Vagina (tissue), 2 donors: ENCODE measurements at regions not wholly inside any gene's neighbourhood (a gene's known extent, or its start where the extent isn't known, plus 50 kb on each side); places are given as distances from the start of the nearest gene placed in this dataset.
"Not testable (repeated sequence)": the region's sequence is repeated elsewhere in the genome, so short reads cannot be mapped to it uniquely, and the experiment has no call there.

Experiments used
- DNase-seq, 2 donors: peaks; one replicate each; pipeline ENCODE4 v3.0.0-alpha.2; 2017; ENCODE audit errors: extremely low spot score in 2 of 2
- H3K27ac ChIP-seq: fragments of 200-600 bp; sonication (generic); one replicate; pipeline ENCODE4 v1.5.1; 2019
- H3K27me3 ChIP-seq: fragments of 200-600 bp; sonication (generic); one replicate; pipeline ENCODE4 v1.5.1; 2019
- H3K36me3 ChIP-seq, 2 donors: fragments of 200-600 bp; sonication (generic); one replicate each; pipeline ENCODE4 v1.5.1; 2017 to 2019
- H3K4me1 ChIP-seq: fragments of 200-600 bp; sonication (generic); one replicate; pipeline ENCODE4 v1.5.1; 2019
- H3K4me3 ChIP-seq, 2 donors: fragments of 200-600 bp; sonication (generic); 1 replicate in 1 of 2; 2 replicates in 1 of 2; pipeline ENCODE4 v1.5.1; 2016 to 2019
- H3K9me3 ChIP-seq: fragments of 200-600 bp; sonication (generic); one replicate; pipeline ENCODE4 v1.5.1; 2019
- POLR2A ChIP-seq, 2 donors: fragments of 450-650 bp; IDR thresholded peaks; one replicate each; pipeline ENCODE4 v1.6.1; 2017; ENCODE audit warnings: antibody characterized with exemption in 2 of 2, mild to moderate bottlenecking in 2 of 2, moderate library complexity in 2 of 2
- POLR2AphosphoS5 ChIP-seq, 2 donors: sonication (generic); formaldehyde crosslinking; IDR thresholded peaks; one replicate each; pipeline ENCODE4 v1.9.0; 2017; ENCODE audit warnings: antibody characterized with exemption in 2 of 2, mild to moderate bottlenecking in 2 of 2, low read depth in 1 of 2; ENCODE audit not compliant: insufficient read depth in 1 of 2
- intact Hi-C: fragments of 100-400 bp; cut with DNase I; formaldehyde crosslinking; loops from one replicate; pipeline ENCODE4 v1.15.1; 2023
- TF ChIP-seq, protein P1 (sequence below), 3 experiments: fragments of 450-650 bp in 2 of 3; fragments of 200-600 bp in 1 of 3; sonication (generic) in 1 of 3; IDR thresholded peaks; one replicate each; pipeline ENCODE4 v1.5.1; 2017 to 2019; ENCODE audit warnings: antibody characterized with exemption in 3 of 3, mild to moderate bottlenecking in 2 of 3, moderate library complexity in 2 of 3

DNA sequence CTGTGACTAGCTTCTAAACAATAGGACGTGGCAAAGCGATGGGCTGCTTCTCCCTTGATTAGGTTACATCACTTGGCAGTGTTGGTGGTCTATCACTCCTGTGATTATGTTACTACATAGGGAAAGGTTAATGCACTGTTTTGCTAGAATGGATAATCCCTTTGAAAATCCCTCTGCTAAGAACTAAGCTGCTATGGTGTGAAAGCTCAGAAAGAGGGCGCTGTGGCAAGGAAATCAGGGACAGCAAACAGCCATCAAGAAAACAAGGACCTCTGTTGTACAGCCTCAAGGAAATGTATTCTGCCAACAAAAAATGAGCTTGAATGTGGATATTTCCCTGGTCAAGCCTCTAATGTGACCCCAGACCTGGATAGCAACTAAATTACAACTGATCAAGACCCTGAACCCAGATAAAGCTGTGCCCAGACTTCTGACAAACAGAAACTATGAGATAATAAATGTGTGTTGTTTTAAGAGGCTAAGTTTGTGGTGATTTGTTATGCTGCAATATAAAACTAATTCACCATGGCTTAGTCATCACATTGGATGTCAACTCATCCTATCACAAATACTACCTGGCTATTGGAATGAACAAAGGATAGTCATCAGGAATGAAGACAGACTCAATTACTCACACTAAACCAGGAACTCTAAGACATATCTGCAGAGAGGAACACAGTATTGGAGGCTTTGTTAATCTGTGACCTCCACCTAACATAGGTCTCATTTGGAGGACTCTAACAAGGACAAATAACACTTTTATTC is 1215.9 kb downstream of the EFNA5 start:
- no peak for TF ChIP-seq POLR2AphosphoS5 (IDR thresholded peaks at IDR 0.05; ENCODE audit: insufficient read depth in 1 of 2, low read depth in 1 of 2)
- TF ChIP-seq POLR2A (IDR thresholded peaks at IDR 0.05): no peak
- TF ChIP-seq, protein P1, sequence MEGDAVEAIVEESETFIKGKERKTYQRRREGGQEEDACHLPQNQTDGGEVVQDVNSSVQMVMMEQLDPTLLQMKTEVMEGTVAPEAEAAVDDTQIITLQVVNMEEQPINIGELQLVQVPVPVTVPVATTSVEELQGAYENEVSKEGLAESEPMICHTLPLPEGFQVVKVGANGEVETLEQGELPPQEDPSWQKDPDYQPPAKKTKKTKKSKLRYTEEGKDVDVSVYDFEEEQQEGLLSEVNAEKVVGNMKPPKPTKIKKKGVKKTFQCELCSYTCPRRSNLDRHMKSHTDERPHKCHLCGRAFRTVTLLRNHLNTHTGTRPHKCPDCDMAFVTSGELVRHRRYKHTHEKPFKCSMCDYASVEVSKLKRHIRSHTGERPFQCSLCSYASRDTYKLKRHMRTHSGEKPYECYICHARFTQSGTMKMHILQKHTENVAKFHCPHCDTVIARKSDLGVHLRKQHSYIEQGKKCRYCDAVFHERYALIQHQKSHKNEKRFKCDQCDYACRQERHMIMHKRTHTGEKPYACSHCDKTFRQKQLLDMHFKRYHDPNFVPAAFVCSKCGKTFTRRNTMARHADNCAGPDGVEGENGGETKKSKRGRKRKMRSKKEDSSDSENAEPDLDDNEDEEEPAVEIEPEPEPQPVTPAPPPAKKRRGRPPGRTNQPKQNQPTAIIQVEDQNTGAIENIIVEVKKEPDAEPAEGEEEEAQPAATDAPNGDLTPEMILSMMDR (IDR thresholded peaks at IDR 0.05): no peak
- no peak for DNase-seq
- Histone ChIP-seq H3K27ac (no peak overlapping the region), H3K36me3 (no peaks in the 10 kb centered on the region), H3K9me3 (no peaks in the 10 kb centered on the region), H3K4me1 (no peaks in the 10 kb centered on the region), H3K27me3 (no peaks in the 10 kb centered on the region), H3K4me3 (no peak overlapping the region)
- intact Hi-C loops: no loop called here

DNA sequence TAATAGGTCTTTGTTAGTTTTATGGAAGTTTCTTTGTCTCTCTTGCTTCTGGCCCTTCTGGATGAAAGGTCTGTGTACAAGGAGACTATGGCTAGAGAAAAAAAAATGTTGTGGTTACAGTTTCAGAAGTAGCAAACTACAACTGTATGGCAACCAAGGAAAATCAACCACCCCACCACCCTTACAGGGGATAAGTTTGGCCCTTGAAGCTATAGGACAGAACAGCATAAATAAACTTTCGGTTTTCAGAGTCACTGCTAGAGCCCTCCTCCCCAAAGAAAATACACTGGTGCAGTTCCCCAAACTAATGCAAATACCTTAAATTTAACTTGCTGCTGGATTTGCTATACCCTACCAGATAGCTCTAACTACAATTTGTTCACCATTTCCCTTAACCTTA is 1216.7 kb downstream of the EFNA5 start:
- no peak for TF ChIP-seq POLR2AphosphoS5 (IDR thresholded peaks at IDR 0.05; ENCODE audit: insufficient read depth in 1 of 2, low read depth in 1 of 2)
- TF ChIP-seq POLR2A (IDR thresholded peaks at IDR 0.05): no peak
- TF ChIP-seq, protein P1 (IDR thresholded peaks at IDR 0.05): no peak
- H3K27me3 ChIP-seq: no peaks in the 10 kb centered on the region
- intact Hi-C loops: no loop called here

DNA sequence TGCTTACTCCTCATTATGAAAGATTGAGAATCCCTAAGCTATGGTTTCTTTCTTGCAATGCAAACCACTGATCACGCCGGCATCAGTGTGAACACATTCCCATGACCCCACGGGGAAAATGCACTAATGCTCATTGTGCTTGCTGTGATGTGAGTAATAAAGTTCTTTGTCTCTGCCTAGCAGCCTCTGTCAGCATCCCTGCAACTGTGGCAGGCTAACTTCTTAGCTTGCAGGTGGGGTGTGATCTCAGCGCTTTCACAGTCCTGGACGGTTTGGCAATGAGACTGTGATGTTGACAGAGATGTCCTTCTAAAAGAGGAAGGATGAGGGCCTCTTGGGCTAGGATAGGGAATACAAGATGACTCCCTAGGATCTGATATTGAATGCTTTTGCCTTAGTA is 1218.7 kb downstream of the EFNA5 start:
- intact Hi-C loops: no loop called here
- H3K4me1 ChIP-seq: no peaks in the 10 kb centered on the region
- no peak for TF ChIP-seq POLR2A (IDR thresholded peaks at IDR 0.05)
- TF ChIP-seq, protein P1 (IDR thresholded peaks at IDR 0.05): no peak
- no peak for TF ChIP-seq POLR2AphosphoS5 (IDR thresholded peaks at IDR 0.05; ENCODE audit: insufficient read depth in 1 of 2, low read depth in 1 of 2)
- H3K27me3 ChIP-seq: no peaks in the 10 kb centered on the region
- H3K27ac ChIP-seq: no peak overlapping the region
- no peak overlapping the region for H3K4me3 ChIP-seq
- no peak for DNase-seq
- H3K36me3 ChIP-seq: no peaks in the 10 kb centered on the region
- H3K9me3 ChIP-seq: no peaks in the 10 kb centered on the region

More for the DNA sequence above, 1216.7 kb downstream of the EFNA5 start:
- H3K9me3 ChIP-seq: no peaks in the 10 kb centered on the region
- no peaks in the 10 kb centered on the region for H3K36me3 ChIP-seq
- no peak for DNase-seq
- no peak overlapping the region for H3K4me3 ChIP-seq
- H3K4me1 ChIP-seq: no peaks in the 10 kb centered on the region
- no peak overlapping the region for H3K27ac ChIP-seq

DNA sequence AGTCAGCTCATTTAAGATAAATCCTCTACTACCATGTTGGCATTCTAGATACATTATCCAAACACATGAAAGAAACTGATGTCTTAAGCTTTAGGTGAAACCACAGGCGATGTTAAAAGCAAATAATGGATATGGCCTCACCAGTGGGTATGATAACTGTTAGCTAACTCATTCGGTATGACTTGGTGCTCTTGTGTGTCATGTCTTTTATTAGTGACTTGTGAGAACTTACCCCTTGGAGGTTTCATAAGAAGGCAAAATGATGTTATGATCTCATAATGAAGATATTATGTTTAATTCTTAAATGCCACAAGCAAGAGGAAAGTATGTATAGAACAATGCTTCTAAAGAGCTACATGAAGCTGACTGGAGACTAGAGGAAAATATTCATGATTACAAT is 1227.0 kb downstream of the EFNA5 start:
- Histone ChIP-seq H3K36me3 (no peaks in the 10 kb centered on the region), H3K27me3 (no peaks in the 10 kb centered on the region), H3K9me3 (no peaks in the 10 kb centered on the region), H3K4me3 (no peak overlapping the region), H3K27ac (no peak overlapping the region), H3K4me1 (no peaks in the 10 kb centered on the region)
- no peak for DNase-seq
- intact Hi-C loops: no loop called here
- no peak for TF ChIP-seq POLR2A (IDR thresholded peaks at IDR 0.05)
- TF ChIP-seq, protein P1 (IDR thresholded peaks at IDR 0.05): no peak
- TF ChIP-seq POLR2AphosphoS5 (IDR thresholded peaks at IDR 0.05; ENCODE audit: insufficient read depth in 1 of 2, low read depth in 1 of 2): no peak

DNA sequence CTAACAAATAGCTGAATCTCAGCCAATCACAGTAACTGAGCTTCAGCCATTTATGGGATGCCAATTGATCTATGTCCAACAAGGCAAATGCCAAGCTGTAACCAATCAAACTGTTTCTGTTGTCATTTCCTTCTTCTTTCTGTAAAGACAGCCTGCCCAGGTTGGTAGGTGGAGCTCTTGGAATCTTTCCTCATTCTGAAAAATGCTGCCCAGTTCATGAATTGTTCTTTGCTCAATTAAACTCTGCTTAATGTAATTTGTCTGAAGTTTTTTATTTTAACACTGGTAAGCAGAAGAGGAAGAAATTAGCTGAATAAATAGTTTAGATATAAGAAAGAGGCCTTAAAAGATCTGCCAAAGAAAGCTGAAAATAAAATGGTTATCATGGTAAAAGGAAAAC is 1235.6 kb downstream of the EFNA5 start:
- no peak for TF ChIP-seq POLR2AphosphoS5 (IDR thresholded peaks at IDR 0.05; ENCODE audit: insufficient read depth in 1 of 2, low read depth in 1 of 2)
- TF ChIP-seq, protein P1 (IDR thresholded peaks at IDR 0.05): no peak
- no peak for TF ChIP-seq POLR2A (IDR thresholded peaks at IDR 0.05)
- H3K27me3 ChIP-seq: no peaks in the 10 kb centered on the region
- H3K36me3 ChIP-seq: no peaks in the 10 kb centered on the region
- no peaks in the 10 kb centered on the region for H3K4me1 ChIP-seq
- no peak overlapping the region for H3K27ac ChIP-seq
- no peaks in the 10 kb centered on the region for H3K9me3 ChIP-seq
- no peak overlapping the region for H3K4me3 ChIP-seq
- intact Hi-C loops: no loop called here
- no peak for DNase-seq

DNA sequence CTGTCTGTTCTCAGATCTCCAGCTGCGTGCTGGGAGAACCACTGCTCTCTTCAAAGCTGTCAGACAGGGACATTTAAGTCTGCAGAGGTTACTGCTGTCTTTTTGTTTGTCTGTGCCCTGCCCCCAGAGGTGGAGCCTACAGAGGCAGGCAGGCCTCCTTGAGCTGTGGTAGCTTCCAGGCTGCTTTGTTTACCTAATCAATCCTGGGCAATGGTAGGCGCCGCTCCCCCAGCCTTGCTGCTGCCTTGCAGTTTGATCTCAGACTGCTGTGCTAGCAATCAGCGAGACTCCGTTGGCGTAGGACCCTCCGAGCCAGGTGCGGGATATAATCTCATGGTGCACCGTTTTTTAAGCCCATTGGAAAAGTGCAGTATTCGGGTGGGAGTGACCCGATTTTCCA is 1240.0 kb downstream of the EFNA5 start:
- H3K9me3 ChIP-seq, H3K36me3 ChIP-seq, H3K27me3 ChIP-seq, intact Hi-C loops, DNase-seq, H3K27ac ChIP-seq, H3K4me3 ChIP-seq, H3K4me1 ChIP-seq: not testable (repeated sequence)
